DMS153 treated with DMSO at 0.1 percent for 48 hours (cell line): ENCODE measurements at regions not wholly inside any gene's neighbourhood (a gene's known extent, or its start where the extent isn't known, plus 50 kb on each side); places are given as distances from the start of the nearest gene placed in this dataset.

ENCODE experiments used
- DNase-seq: peaks from one replicate; lab custom pipeline; 2025; ENCODE audit not compliant: unreplicated experiment; lab: John Stamatoyannopoulos, UW

GRCh38 chr4:104890598-104891275 lies 255.9 kb upstream of the TET2 start:
- DNase-seq, result no peak

DNA sequence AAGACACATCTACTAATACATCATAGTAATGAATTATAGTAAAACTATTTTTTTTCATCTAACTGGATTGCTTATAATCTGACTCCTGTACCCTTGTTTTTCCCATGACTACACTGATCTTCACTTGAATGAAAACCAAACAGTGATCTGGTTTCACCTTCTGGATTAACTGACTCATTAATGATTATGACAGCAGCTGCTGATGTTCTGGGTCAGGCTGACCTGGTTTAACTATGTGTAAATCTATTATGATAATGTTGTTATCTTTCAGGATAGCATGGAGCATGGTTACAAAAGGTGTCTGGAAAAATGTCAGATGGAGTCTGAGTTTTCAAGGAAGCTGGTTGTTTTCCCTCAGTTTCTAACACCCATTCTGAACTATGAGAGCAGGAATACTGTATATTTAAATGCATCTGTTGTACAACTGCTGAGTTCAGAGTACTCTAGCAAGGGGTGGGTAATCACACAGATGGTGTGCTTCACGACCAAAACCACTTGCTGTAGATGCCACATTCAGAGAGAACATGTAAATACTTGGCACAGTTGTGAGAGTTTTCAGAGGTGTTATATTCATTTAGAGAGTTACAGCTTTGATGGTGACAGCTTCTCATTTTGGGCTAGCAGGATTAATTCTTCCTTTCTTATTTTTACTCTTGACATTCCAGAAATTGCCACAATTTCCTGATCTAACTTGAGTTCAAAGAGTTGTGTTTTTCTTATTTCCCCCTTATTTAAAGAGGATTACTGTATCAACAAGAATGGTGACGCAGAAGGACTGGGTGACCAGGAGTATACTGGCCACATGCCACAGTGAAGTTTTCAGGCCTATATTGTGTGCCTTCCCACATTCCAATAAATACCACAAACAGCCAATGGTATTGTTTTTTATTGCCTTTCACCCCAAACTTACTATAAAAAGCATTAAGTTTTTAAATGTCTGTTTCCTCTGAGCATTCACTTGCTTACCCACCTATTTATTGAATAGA lies 249.7 kb upstream of the TET2 start:
- DNase-seq, result no peak

- DNase-seq, result no peak
Observed at GRCh38 chr4:104899863-104900262, 246.8 kb upstream of the TET2 start.

GRCh38 chr4:104901438-104901837 lies 245.2 kb upstream of the TET2 start:
- no peak for DNase-seq

DNA sequence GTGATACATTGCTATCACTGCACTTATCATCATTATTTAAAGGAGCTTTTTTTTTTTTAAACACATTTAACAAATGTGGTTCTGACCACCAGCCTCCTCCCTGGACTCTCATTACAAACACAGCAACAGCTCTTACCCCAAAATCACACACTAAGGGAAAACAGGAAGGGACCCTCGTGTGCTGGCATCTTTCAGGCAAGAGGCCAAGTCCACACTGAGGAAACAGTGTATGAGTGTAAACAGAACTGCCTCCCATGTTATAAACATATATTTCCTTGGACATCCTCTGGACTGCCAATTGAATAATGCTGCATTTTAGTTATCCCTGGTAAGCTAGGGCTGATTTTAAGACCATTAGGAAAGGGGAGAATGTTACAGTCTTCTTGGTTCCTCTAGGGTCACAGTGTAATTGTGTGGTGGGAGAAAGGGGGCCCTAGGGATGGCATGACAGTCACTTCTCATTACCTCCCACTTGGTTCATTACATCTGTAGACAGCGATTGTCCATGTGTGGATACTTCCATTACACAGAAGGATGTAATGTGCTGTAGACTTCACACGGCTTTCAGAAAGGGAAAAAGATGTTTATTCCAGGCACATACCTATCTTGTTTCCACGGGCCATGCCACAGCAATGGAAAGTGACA lies 244.6 kb upstream of the TET2 start:
- no peak for DNase-seq

GRCh38 chr4:104905065-104905464 lies 241.6 kb upstream of the TET2 start:
- DNase-seq, result no peak

GRCh38 chr4:104905546-104905945 lies 241.1 kb upstream of the TET2 start:
- no peak for DNase-seq

- DNase-seq, result no peak
Observed at GRCh38 chr4:104906276-104906675, 240.4 kb upstream of the TET2 start.

GRCh38 chr4:104907074-104907649 lies 239.5 kb upstream of the TET2 start:
- DNase-seq, result no peak

DNA sequence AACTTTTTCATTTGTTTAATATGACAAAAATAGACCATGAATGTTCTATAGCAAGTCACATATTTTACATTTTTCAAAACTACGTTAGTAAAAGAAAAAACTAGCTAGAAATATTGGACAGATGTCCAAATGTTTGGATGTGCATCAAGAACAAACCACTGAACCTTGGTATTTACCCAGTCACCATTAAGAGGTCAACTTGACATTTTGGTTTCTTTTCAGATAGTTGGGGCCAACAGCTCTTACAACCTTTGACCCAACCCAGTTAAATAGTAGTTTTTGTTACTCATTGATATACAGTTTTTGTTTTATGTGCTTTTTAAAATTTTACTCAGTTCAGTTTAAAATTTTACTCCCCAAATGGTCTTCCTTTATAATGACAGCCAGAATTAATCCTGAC lies 238.7 kb upstream of the TET2 start:
- no peak for DNase-seq

GRCh38 chr4:104909376-104909775 lies 237.3 kb upstream of the TET2 start:
- DNase-seq, result no peak

DNA sequence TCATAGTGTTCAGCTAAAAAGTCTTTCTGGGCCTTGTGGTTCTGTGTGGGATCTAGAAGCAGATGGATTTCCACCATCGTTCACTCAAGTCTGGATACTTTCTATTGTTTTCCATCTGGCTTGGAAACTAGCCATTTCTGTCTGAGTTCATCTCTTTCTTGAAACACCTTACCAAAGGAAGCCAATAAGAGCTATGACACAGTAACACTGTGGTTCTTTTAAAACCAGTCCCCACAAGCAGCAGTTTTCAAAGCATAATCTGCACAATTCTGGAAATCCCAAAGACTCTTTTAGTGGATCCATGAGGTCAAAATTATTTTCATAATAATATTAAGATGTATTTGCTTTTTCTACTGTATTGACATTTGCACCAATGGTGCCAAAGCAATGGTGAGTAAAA lies 234.2 kb upstream of the TET2 start:
- no peak for DNase-seq

DNA sequence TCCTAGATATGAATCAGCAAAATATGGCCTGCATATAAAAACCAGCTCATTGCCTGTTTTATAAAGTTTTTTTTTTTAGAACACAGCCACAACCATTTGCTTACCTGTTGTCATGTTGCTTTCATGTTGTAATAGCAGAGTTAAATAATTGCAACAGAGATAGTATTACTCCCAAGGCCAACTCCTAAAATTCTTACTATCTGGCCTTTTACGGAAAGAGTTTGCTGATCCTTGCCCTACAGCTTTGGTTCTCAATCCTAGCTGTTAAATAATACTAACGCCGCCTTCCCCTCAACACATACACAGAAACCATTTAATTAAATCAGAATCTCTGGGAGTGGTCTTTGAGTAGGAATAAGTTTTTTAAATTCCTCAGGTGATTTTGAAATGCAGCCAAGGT lies 231.3 kb upstream of the TET2 start:
- no peak for DNase-seq

DNA sequence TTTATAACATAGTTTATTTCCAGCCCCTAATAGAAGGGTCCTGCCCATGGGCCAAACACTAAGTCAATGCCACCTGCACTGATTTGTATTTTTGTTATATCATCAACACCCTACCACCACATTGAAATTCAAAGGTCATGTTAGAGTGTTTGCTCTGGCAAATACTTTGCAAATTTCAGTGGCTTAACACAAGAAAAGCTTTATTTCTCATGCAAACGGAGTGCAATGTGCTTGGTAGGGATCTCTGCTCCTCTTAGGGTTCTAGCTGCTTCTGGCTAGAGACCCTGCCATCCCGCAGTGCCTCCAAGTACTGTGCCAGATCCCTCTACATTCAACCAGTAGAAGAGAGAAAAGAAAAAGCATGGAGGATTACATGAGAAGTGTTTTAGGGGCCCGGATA lies 230.8 kb upstream of the TET2 start:
- no peak for DNase-seq

DNA sequence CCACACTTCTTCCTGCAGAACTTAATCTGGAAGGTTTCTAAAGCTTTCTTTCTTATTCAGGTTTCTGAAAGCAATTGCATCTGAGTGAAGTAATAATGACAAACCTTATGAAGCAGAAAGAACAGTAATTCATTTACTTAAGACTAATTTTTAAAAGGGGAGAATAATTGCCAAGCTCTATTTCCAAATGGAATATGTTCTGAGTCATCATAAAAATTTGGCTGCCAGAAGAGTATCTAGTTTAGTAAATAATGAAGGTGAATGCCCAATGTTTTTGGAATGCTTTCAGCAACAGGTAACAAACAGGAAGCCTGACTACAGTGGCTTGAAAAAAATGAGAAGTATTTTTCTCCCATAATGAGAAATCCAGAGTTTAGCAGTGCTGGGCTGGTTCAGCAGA lies 227.3 kb upstream of the TET2 start:
- no peak for DNase-seq

GRCh38 chr4:104930298-104930697 lies 216.4 kb upstream of the TET2 start:
- no peak for DNase-seq

GRCh38 chr4:104930745-104931736 lies 215.6 kb upstream of the TET2 start:
- peak; percentile 25 for DNase-seq

DNA sequence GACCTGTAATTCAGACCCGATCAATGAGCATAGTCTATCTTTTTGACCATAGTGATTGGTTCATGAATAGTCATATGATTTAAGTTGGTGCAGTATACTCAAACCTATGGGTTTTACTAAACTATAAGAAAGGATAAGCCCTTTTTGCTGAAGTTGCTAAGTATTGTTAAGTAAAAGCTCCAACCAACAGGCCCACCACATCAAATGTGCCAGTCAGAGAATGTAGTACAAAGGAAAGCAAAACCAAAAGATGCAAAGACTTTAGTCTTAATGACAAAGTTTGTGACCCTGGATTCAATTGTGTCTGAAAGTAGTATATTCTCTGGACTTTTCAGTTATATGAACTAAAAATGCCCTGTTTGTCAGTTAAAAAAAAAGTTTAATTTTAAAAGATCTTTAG lies 208.1 kb upstream of the TET2 start:
- no peak for DNase-seq

DNA sequence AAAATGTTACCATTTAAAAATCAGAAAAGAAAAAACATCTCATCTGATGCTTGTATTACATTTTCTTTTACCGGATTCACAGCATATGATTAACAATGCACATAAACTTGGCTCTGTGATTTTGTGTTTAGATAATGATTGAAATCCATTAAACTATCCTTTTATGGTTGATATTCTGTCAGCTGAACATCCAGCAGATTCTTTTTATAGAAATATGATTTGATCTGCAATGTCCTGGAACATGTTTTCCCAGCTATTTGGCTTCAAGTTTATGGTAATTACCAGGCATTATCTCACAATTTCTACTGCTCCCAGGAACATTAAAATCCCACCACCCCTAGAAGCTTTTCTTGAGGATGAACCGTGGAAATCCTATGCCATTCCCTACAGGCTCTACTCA lies 205.7 kb upstream of the TET2 start:
- no peak for DNase-seq

DNA sequence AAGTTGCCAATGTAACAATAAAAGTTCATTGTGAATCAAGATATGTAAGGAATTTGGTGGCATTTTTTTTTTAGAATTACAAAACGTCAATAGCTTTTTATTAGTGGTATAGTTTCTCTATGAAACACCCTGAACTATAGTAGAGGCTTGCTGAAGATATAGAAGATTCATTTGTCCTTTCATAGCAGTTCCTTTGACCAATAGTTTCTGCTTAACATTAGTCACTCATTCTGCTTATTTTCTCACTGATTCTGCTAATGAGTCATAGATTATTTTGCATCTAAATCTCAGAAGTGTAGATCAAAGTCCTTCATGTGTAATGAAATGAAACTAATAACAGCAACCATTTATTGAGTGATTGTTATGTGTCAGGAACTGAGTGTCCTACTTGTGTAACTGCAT lies 205.0 kb upstream of the TET2 start:
- DNase-seq, result no peak
